Liver (tissue), 8 donors: ENCODE measurements at regions not wholly inside any gene's neighbourhood (a gene's known extent, or its start where the extent isn't known, plus 50 kb on each side); places are given as distances from the start of the nearest gene placed in this dataset.

Experiments
- DNase-seq: peaks from one replicate; pipeline ENCODE4 v3.0.0-alpha.2; 2017; ENCODE audit warnings: low spot score
- H3K27ac ChIP-seq, 2 donors: one replicate each; pipeline ENCODE4 v1.7.0; 2013; ENCODE audit warnings: inconsistent platforms in 2 of 2, low read length in 2 of 2, control low read depth in 1 of 2, low read depth in 1 of 2, mild to moderate bottlenecking in 1 of 2
- H3K27me3 ChIP-seq, 4 donors: one replicate each; pipeline versions ENCODE4 v1.6.1 to v1.7.0; 2013; ENCODE audit warnings: low read length in 3 of 4, inconsistent platforms in 1 of 4, mild to moderate bottlenecking in 1 of 4, moderate library complexity in 1 of 4; ENCODE audit not compliant: control insufficient read depth in 4 of 4, insufficient read depth in 4 of 4
- H3K36me3 ChIP-seq, 4 donors: one replicate each; pipeline versions ENCODE4 v1.6.1 to v1.7.0; 2013; ENCODE audit warnings: low read length in 3 of 4, mild to moderate bottlenecking in 3 of 4, low read depth in 1 of 4, moderate library complexity in 1 of 4; ENCODE audit not compliant: control insufficient read depth in 4 of 4, insufficient read depth in 3 of 4
- H3K4me1 ChIP-seq, 4 donors: one replicate each; pipeline versions ENCODE4 v1.6.1 to v1.7.0; 2013; ENCODE audit warnings: low read length in 3 of 4, mild to moderate bottlenecking in 3 of 4, moderate library complexity in 1 of 4; ENCODE audit not compliant: control insufficient read depth in 4 of 4, insufficient read depth in 4 of 4
- H3K4me3 ChIP-seq, 3 donors: one replicate each; pipeline versions ENCODE4 v1.6.1 to v1.7.0; 2013; ENCODE audit warnings: low read length in 3 of 3, control low read depth in 1 of 3, low read depth in 1 of 3, mild to moderate bottlenecking in 1 of 3
- H3K9ac ChIP-seq, 2 donors: one replicate each; pipeline ENCODE4 v1.7.0; 2013; ENCODE audit warnings: low read length in 2 of 2, mild to moderate bottlenecking in 2 of 2, moderate library complexity in 2 of 2, control low read depth in 1 of 2, low read depth in 1 of 2
- H3K9me3 ChIP-seq, 4 donors: one replicate each; pipeline versions ENCODE4 v1.6.1 to v1.7.0; 2013; ENCODE audit warnings: low read length in 3 of 4; ENCODE audit not compliant: control insufficient read depth in 4 of 4
- CTCF ChIP-seq: fragments of 150-350 bp; IDR thresholded peaks from 2 replicates; pipeline ENCODE4 v1.5.1; 2017; ENCODE audit warnings: improper control_type of control experiment, low read depth, low read length; ENCODE audit not compliant: missing input control
- EGR1 ChIP-seq, 2 donors: IDR thresholded peaks; 2 replicates each; pipeline ENCODE4 v1.6.1; 2016 to 2018; ENCODE audit warnings: antibody characterized with exemption in 2 of 2, low read depth in 2 of 2
- FOXA2 ChIP-seq: IDR thresholded peaks from 2 replicates; pipeline ENCODE4 v1.6.1; 2016; ENCODE audit warnings: antibody characterized with exemption
- GABPA ChIP-seq, 2 donors: IDR thresholded peaks in 1 of 2; conservative IDR thresholded peaks in 1 of 2; 2 replicates each; pipeline ENCODE4 v1.6.1; 2016; ENCODE audit warnings: antibody characterized with exemption in 2 of 2, mild to moderate bottlenecking in 1 of 2, moderate library complexity in 1 of 2
- HNF4A ChIP-seq, 2 donors: conservative IDR thresholded peaks; 2 replicates each; pipeline ENCODE4 v1.6.1; 2016; ENCODE audit warnings: antibody characterized with exemption in 2 of 2, mild to moderate bottlenecking in 2 of 2
- HNF4G ChIP-seq: IDR thresholded peaks from 2 replicates; pipeline ENCODE4 v1.6.1; 2016; ENCODE audit warnings: antibody characterized with exemption
- RAD21 ChIP-seq, 2 donors: IDR thresholded peaks; 2 replicates each; pipeline ENCODE4 v1.6.1; 2016; ENCODE audit warnings: antibody characterized with exemption in 2 of 2, mild to moderate bottlenecking in 2 of 2
- YY1 ChIP-seq: IDR thresholded peaks from 2 replicates; pipeline ENCODE4 v1.6.1; 2016; ENCODE audit warnings: antibody characterized with exemption, mild to moderate bottlenecking
- ZBTB33 ChIP-seq: IDR thresholded peaks from 2 replicates; pipeline ENCODE4 v1.6.1; 2016; ENCODE audit warnings: antibody characterized with exemption
- WGBS: extraction: QIAGEN DNeasy Blood & Tissue Kit; methylation state at CpG from one replicate; pipeline ENCODE4 v1.1.7; 2013; 5-methylcytosine and 5-hydroxymethylcytosine counted together
- donor health status: healthy.
- donor health status: healthy.
- donor health status: healthy.
- donor health status: healthy.
- donor health status: healthy.

GRCh38 chr17:63331301-63332061 is 114.6 kb downstream of the CYB561 start:
- Histone ChIP-seq H3K36me3 (no peaks in the 10 kb centered on the region), H3K27me3 (no peaks in the 10 kb centered on the region), H3K9me3 (no peaks in the 10 kb centered on the region), H3K27ac (no peak overlapping the region), H3K9ac (no peak overlapping the region), H3K4me3 (no peak overlapping the region), H3K4me1 (no peaks in the 10 kb centered on the region)
- WGBS, result 78% methylated on average over 8 of the region's 8 CpGs
- TF ChIP-seq CTCF (no peak), EGR1 (IDR thresholded peaks at IDR 0.05; ENCODE audit: low read depth in 2 of 2) (no peak), FOXA2 (no peak)
- DNase-seq, result no peak

- H3K4me3 ChIP-seq, result no peak overlapping the region
- no peaks in the 10 kb centered on the region for H3K27me3 ChIP-seq
- H3K9ac ChIP-seq, result no peak overlapping the region
- no peaks in the 10 kb centered on the region for H3K4me1 ChIP-seq
- no peaks in the 10 kb centered on the region for H3K9me3 ChIP-seq
- H3K27ac ChIP-seq, result no peak overlapping the region
- H3K36me3 ChIP-seq, result no peaks in the 10 kb centered on the region
- TF ChIP-seq HNF4A (conservative IDR thresholded peaks at IDR 0.05) (no peak), RAD21 (IDR thresholded peaks at IDR 0.05) (no peak)
- WGBS, result 91% methylated on average over 2 of the region's 2 CpGs
- DNase-seq, result no peak
These were observed 113.8 kb downstream of the CYB561 start for GRCh38 chr17:63332286-63332685.

GRCh38 chr17:63333869-63334268 is 112.2 kb downstream of the CYB561 start:
- no peak overlapping the region for H3K27ac ChIP-seq
- no peak for DNase-seq
- no peaks in the 10 kb centered on the region for H3K9me3 ChIP-seq
- no peaks in the 10 kb centered on the region for H3K36me3 ChIP-seq
- H3K4me1 ChIP-seq, result no peaks in the 10 kb centered on the region
- TF ChIP-seq HNF4A (conservative IDR thresholded peaks at IDR 0.05) (no peak), GABPA (IDR thresholded peaks at IDR 0.05 in 1 of 2, conservative IDR thresholded peaks at IDR 0.05 in 1 of 2) (no peak), HNF4G (no peak), YY1 (no peak), FOXA2 (no peak), ZBTB33 (no peak)
- no peak overlapping the region for H3K9ac ChIP-seq
- 88% methylated on average over 1 of the region's 1 CpG for WGBS
- no peak overlapping the region for H3K4me3 ChIP-seq
- H3K27me3 ChIP-seq, result no peaks in the 10 kb centered on the region
